OCI-LY1 (cell line): ENCODE measurements at regions not wholly inside any gene's neighbourhood (a gene's known extent, or its start where the extent isn't known, plus 50 kb on each side); places are given as distances from the start of the nearest gene placed in this dataset.

ENCODE experiments used
- CTCF ChIP-seq: fragments of 200-600 bp; sonication (generic), shearing (Covaris generic); IDR thresholded peaks from 2 replicates; pipeline ENCODE4 v1.5.1; 2017; ENCODE audit warnings: mild to moderate bottlenecking, antibody characterized with exemption, low read length, moderate library complexity, mixed read lengths
- EZH2 ChIP-seq: fragments of 200-600 bp; sonication (generic), shearing (Covaris generic); IDR thresholded peaks from 2 replicates; pipeline ENCODE4 v1.8.0; 2017; ENCODE audit warnings: borderline replicate concordance, mixed run types, mild to moderate bottlenecking, antibody characterized with exemption, low read length, moderate library complexity, mixed read lengths

- TF ChIP-seq CTCF, result no peak
- TF ChIP-seq EZH2, result no peak
These were observed 218.8 kb downstream of the OTUD1 start for GRCh38 chr10:23657677-23658076.
